ENCODE measurements at regions not wholly inside any gene's neighbourhood (a gene's known extent, or its start where the extent isn't known, plus 50 kb on each side); places are given as distances from the start of the nearest gene placed in this dataset.

DNA sequence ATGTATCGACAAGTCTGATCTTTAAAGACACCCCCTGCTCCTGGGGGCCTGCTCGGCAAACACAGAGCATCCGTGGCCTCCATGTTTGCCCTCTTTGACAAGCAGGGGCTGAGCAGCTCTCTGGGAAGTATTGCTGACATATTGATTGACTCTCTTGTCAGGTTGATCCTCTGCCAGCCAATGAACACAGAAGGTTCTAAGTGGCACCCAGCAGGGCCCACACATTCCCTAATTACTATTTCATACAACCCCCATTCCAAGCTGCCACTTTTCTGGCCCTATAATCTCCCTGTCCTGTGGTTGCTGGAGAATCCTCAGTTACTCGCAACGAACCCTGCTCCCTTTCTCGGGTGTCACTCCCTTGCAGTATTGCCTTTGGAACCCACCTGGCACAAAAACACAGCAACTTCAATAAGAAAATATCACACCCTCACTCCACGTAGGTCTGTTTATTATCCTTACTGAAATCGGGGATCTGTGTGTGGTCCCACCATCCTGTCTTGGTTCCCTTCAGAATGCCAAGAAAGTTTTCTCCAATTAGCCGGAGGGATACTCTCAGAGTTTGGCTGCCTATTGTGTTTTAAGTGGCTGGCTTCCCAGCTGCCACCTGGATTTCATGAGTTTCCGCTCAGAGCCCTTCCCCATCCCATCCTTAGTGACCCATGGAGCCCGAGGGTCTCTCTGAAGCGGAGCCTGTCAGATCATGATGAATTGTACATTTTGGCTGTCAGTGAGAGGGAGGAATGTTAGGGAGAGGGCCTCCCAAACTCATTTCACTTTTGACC, 249.0 kb upstream of the WWC1 start:
- H3K36me3 ChIP-seq (ENCODE audit: control insufficient read depth in 2 of 2, insufficient read depth in 2 of 2, low read length in 1 of 2), result no peaks in the 10 kb centered on the region
- no peaks in the 10 kb centered on the region for H3K4me1 ChIP-seq (ENCODE audit: control insufficient read depth, insufficient read depth, low read length)
- H4K20me1 ChIP-seq (ENCODE audit: control insufficient read depth, insufficient read depth), result no peaks in the 10 kb centered on the region
- RAD21 ChIA-PET (ENCODE audit: unreplicated experiment), result no interaction called here
- no peak overlapping the region for H3K4me2 ChIP-seq (ENCODE audit: control insufficient read depth, insufficient read depth)
- ATAC-seq (no peak), FAIRE-seq (no peak), DNase-seq (ENCODE audit: low read depth, low spot score) (no peak)
- H3K27ac ChIP-seq (ENCODE audit: control insufficient read depth, insufficient read depth), result no peak overlapping the region
- peaks cover 1 to 3% of the 10 kb centered on the region in 2 experiments; a peak in 2 of 4 replicates for H3K27me3 ChIP-seq (replicated peaks in 1 of 2; ENCODE audit: control insufficient read depth in 2 of 2, insufficient read depth in 2 of 2, low read length in 1 of 2)
- POLR2A ChIA-PET, result no interaction called here
- H3K4me3 ChIP-seq, result no peak overlapping the region
- TF ChIP-seq LARP7 (IDR thresholded peaks at IDR 0.05) (no peak), ZNF24 (IDR thresholded peaks at IDR 0.05) (no peak), SIX5 (IDR thresholded peaks at IDR 0.05; ENCODE audit: low read depth, low read length, severe bottlenecking) (no peak), ZZZ3 (IDR thresholded peaks at IDR 0.05; ENCODE audit: control insufficient read depth, insufficient read length, low read depth) (no peak)
- intact Hi-C loops (cut with micrococcal nuclease; ENCODE audit: unreplicated experiment), result no loop called here
- H3K9ac ChIP-seq (ENCODE audit: control insufficient read depth, insufficient read depth, low read length), result no peak overlapping the region
- H3K79me2 ChIP-seq (ENCODE audit: control insufficient read depth, insufficient read depth, low read length), result no peaks in the 10 kb centered on the region
- in situ Hi-C loops (cut with MboI), result no loop called here
- CTCF ChIA-PET, result no interaction called here
- H2AFZ ChIP-seq (ENCODE audit: control insufficient read depth, low read depth, low read length), result no peak overlapping the region
- SMC1A ChIA-PET (ENCODE audit: uncharacterized antibody, unreplicated experiment), result no interaction called here
- no TSS peak for BruUV-seq (replicated peaks)
- no peaks in the 10 kb centered on the region for H3K9me3 ChIP-seq (replicated peaks; ENCODE audit: control insufficient read depth, insufficient read depth, low read length)
- 36% methylated on average over 12 of the region's 12 CpGs for WGBS (ENCODE audit: insufficient coverage, insufficient replicate concordance, low lambda C conversion rate, missing lambda C conversion rate)

DNA sequence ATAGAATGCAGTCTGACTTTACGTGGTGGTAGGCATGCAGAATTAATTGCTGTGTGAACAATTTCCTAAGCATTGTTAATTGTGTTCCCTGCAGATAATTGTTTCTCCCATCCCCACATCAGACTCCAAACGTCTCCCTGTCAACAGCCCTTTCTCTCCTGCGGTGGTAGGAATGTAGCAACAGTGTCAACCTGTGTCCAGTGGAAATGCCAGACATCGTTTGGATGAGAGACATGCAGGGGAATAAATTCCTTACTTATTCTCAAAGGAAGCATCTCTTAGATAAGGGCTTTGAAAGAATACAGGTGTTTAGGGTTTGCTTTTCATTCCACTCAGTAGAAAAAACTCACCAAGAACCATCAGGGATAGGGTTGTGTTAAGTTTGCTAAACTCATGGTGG, 245.3 kb upstream of the WWC1 start:
- no peaks in the 10 kb centered on the region for H4K20me1 ChIP-seq (ENCODE audit: control insufficient read depth, insufficient read depth)
- 1% methylated on average over 4 of the region's 4 CpGs for WGBS (ENCODE audit: insufficient coverage, insufficient replicate concordance, low lambda C conversion rate, missing lambda C conversion rate)
- ChIA-PET CTCF (no interaction called here), SMC1A (ENCODE audit: uncharacterized antibody, unreplicated experiment) (interaction anchor here (1.2 to 1.8 kb wide), 2 partner anchors 9 to 54 kb away, joined by 3 to 5 read pairs; no protein-coding TSS in a partner anchor), RAD21 (ENCODE audit: unreplicated experiment) (no interaction called here), POLR2A (no interaction called here)
- H3K9me3 ChIP-seq (replicated peaks; ENCODE audit: control insufficient read depth, insufficient read depth, low read length), result no peaks in the 10 kb centered on the region
- intact Hi-C loops (cut with micrococcal nuclease; ENCODE audit: unreplicated experiment) (no loop called here), in situ Hi-C loops (cut with MboI) (no loop called here)
- DNase-seq (ENCODE audit: low read depth, low spot score), result no peak
- H3K27ac ChIP-seq (ENCODE audit: control insufficient read depth, insufficient read depth), result no peak overlapping the region
- H3K4me2 ChIP-seq (ENCODE audit: control insufficient read depth, insufficient read depth), result no peak overlapping the region
- H3K4me1 ChIP-seq (ENCODE audit: control insufficient read depth, insufficient read depth, low read length), result no peaks in the 10 kb centered on the region
- H3K36me3 ChIP-seq (ENCODE audit: control insufficient read depth in 2 of 2, insufficient read depth in 2 of 2, low read length in 1 of 2), result no peaks in the 10 kb centered on the region
- FAIRE-seq, result no peak
- ATAC-seq, result no peak
- BruUV-seq (replicated peaks), result no TSS peak
- H3K4me3 ChIP-seq, result no peak overlapping the region
- no peaks in the 10 kb centered on the region; a peak in 1 of 4 replicates for H3K27me3 ChIP-seq (replicated peaks in 1 of 2; ENCODE audit: control insufficient read depth in 2 of 2, insufficient read depth in 2 of 2, low read length in 1 of 2)
- H3K79me2 ChIP-seq (ENCODE audit: control insufficient read depth, insufficient read depth, low read length), result no peaks in the 10 kb centered on the region
- H2AFZ ChIP-seq (ENCODE audit: control insufficient read depth, low read depth, low read length), result no peak overlapping the region
- no peak overlapping the region for H3K9ac ChIP-seq (ENCODE audit: control insufficient read depth, insufficient read depth, low read length)
- TF ChIP-seq MTA2 (IDR thresholded peaks at IDR 0.05; ENCODE audit: low read depth) (no peak), BMI1 (IDR thresholded peaks at IDR 0.05; ENCODE audit: borderline replicate concordance) (no peak), CHD4 (IDR thresholded peaks at IDR 0.05) (no peak), SUZ12 (IDR thresholded peaks at IDR 0.05; ENCODE audit: unreplicated experiment) (no peak), ZNF384 (IDR thresholded peaks at IDR 0.05; ENCODE audit: borderline replicate concordance, low read depth, low read length) (no peak), RB1 (IDR thresholded peaks at IDR 0.05; ENCODE audit: borderline replicate concordance) (no peak), CREB1 (IDR thresholded peaks at IDR 0.05; ENCODE audit: low read depth) (no peak), ZNF622 (IDR thresholded peaks at IDR 0.05) (no peak)
- TF ChIP-seq, protein P1, sequence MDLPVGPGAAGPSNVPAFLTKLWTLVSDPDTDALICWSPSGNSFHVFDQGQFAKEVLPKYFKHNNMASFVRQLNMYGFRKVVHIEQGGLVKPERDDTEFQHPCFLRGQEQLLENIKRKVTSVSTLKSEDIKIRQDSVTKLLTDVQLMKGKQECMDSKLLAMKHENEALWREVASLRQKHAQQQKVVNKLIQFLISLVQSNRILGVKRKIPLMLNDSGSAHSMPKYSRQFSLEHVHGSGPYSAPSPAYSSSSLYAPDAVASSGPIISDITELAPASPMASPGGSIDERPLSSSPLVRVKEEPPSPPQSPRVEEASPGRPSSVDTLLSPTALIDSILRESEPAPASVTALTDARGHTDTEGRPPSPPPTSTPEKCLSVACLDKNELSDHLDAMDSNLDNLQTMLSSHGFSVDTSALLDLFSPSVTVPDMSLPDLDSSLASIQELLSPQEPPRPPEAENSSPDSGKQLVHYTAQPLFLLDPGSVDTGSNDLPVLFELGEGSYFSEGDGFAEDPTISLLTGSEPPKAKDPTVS (IDR thresholded peaks at IDR 0.05; ENCODE audit: low read depth, low read length), result no peak
- TF ChIP-seq, protein P2, sequence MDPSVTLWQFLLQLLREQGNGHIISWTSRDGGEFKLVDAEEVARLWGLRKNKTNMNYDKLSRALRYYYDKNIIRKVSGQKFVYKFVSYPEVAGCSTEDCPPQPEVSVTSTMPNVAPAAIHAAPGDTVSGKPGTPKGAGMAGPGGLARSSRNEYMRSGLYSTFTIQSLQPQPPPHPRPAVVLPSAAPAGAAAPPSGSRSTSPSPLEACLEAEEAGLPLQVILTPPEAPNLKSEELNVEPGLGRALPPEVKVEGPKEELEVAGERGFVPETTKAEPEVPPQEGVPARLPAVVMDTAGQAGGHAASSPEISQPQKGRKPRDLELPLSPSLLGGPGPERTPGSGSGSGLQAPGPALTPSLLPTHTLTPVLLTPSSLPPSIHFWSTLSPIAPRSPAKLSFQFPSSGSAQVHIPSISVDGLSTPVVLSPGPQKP (IDR thresholded peaks at IDR 0.05; ENCODE audit: low read depth, low read length), result no peak

Data from GM12878 (cell line).